Astrocyte (in vitro differentiated cells and primary cell): ENCODE measurements at regions not wholly inside any gene's neighbourhood (a gene's known extent, or its start where the extent isn't known, plus 50 kb on each side); places are given as distances from the start of the nearest gene placed in this dataset.

Source experiments
- DNase-seq: peaks from one replicate; pipeline ENCODE4 v3.0.0-alpha.2; 2010; ENCODE audit warnings: low read depth
- FAIRE-seq: peaks from 2 replicates; lab custom pipeline; 2011; peaks lifted over from hg19 to GRCh38; lab: Jason Lieb, UNC
- H2AFZ ChIP-seq: 2 replicates; pipeline ENCODE4 v1.6.0; 2012; ENCODE audit warnings: low read depth, low read length, inconsistent platforms
- H3K27ac ChIP-seq: 2 replicates; pipeline ENCODE4 v1.5.1; 2011; ENCODE audit warnings: low read depth, low read length, inconsistent platforms
- H3K27me3 ChIP-seq: 2 replicates; pipeline ENCODE4 v1.6.0; 2011; ENCODE audit warnings: low read length, inconsistent platforms; ENCODE audit not compliant: insufficient read depth
- H3K36me3 ChIP-seq: 2 replicates; pipeline ENCODE4 v1.5.1; 2011; ENCODE audit warnings: low read length, inconsistent platforms; ENCODE audit not compliant: insufficient read depth
- H3K4me1 ChIP-seq: 2 replicates; pipeline ENCODE4 v1.5.1; 2011; ENCODE audit warnings: low read length, inconsistent platforms; ENCODE audit not compliant: insufficient read depth
- H3K4me2 ChIP-seq: 2 replicates; pipeline ENCODE4 v1.6.0; 2012; ENCODE audit warnings: low read length, inconsistent platforms
- H3K4me3 ChIP-seq: 2 replicates; pipeline ENCODE4 v1.5.1; 2011; ENCODE audit warnings: low read depth, mild to moderate bottlenecking, low read length, inconsistent platforms; ENCODE audit not compliant: insufficient read depth
- H3K79me2 ChIP-seq: 2 replicates; pipeline ENCODE4 v1.6.0; 2012; ENCODE audit warnings: mild to moderate bottlenecking, low read length, inconsistent platforms; ENCODE audit not compliant: insufficient read depth
- H3K9ac ChIP-seq: 2 replicates; pipeline ENCODE4 v1.6.0; 2012; ENCODE audit warnings: mild to moderate bottlenecking, low read length, inconsistent platforms
- H3K9me3 ChIP-seq: 2 replicates; pipeline ENCODE4 v1.5.1; 2012; ENCODE audit warnings: low read depth, mild to moderate bottlenecking, low read length, inconsistent platforms; ENCODE audit not compliant: insufficient read depth
- H4K20me1 ChIP-seq: 2 replicates; pipeline ENCODE4 v1.6.0; 2012; ENCODE audit warnings: low read length, inconsistent platforms; ENCODE audit not compliant: insufficient read depth
- H3K27ac Mint-ChIP-seq: one replicate; pipeline ENCODE4 v1.8.0; 2021; ENCODE audit warnings: mild to moderate bottlenecking, mixed read lengths; ENCODE audit not compliant: unreplicated experiment
- H3K27me3 Mint-ChIP-seq: one replicate; pipeline ENCODE4 v1.8.0; 2021; ENCODE audit warnings: low read depth, mixed read lengths; ENCODE audit not compliant: unreplicated experiment
- H3K36me3 Mint-ChIP-seq: one replicate; pipeline ENCODE4 v1.8.0; 2021; ENCODE audit warnings: low read depth, mixed read lengths; ENCODE audit not compliant: unreplicated experiment
- H3K4me1 Mint-ChIP-seq: one replicate; pipeline ENCODE4 v1.8.0; 2021; ENCODE audit warnings: low read depth, mixed read lengths; ENCODE audit not compliant: unreplicated experiment
- H3K4me3 Mint-ChIP-seq: one replicate; pipeline ENCODE4 v1.8.0; 2021; ENCODE audit warnings: mild to moderate bottlenecking, moderate library complexity, mixed read lengths; ENCODE audit not compliant: unreplicated experiment
- H3K9me3 Mint-ChIP-seq: one replicate; pipeline ENCODE4 v1.8.0; 2021; ENCODE audit warnings: mild to moderate bottlenecking, mixed read lengths; ENCODE audit not compliant: unreplicated experiment
- CTCF ChIP-seq: IDR thresholded peaks from 2 replicates; pipeline ENCODE4 v1.5.1; 2011; ENCODE audit warnings: low read depth, mild to moderate bottlenecking, inconsistent platforms, low read length, moderate library complexity; ENCODE audit not compliant: insufficient read depth
- EZH2 ChIP-seq: IDR thresholded peaks from 2 replicates; pipeline ENCODE4 v1.6.1; 2012; ENCODE audit warnings: mild to moderate bottlenecking, low read length, inconsistent platforms; ENCODE audit not compliant: insufficient read depth

GRCh38 chr7:56218510-56218909 is 102.3 kb upstream of the NUPR2 start:
- Histone ChIP-seq H4K20me1 (no peaks in the 10 kb centered on the region), H3K4me3 (no peak overlapping the region), H3K36me3 (no peaks in the 10 kb centered on the region), H3K4me1 (no peaks in the 10 kb centered on the region), H2AFZ (no peak overlapping the region), H3K27me3 (no peaks in the 10 kb centered on the region), H3K79me2 (no peaks in the 10 kb centered on the region), H3K9ac (no peak overlapping the region), H3K9me3 (peaks cover 20% of the 10 kb centered on the region), H3K27ac (no peak overlapping the region), H3K4me2 (no peak overlapping the region)
- Mint-ChIP-seq H3K9me3 (peaks cover 13% of the 10 kb centered on the region), H3K27ac (no peak overlapping the region), H3K4me1 (no peaks in the 10 kb centered on the region), H3K4me3 (no peak overlapping the region), H3K36me3 (no peaks in the 10 kb centered on the region), H3K27me3 (no peaks in the 10 kb centered on the region)
- TF ChIP-seq EZH2 (no peak), CTCF (no peak)
- FAIRE-seq: no peak
- no peak for DNase-seq

GRCh38 chr7:56213574-56213973 is 97.4 kb upstream of the NUPR2 start:
- TF ChIP-seq EZH2: no peak
- no peak for TF ChIP-seq CTCF
- Histone ChIP-seq H3K9me3 (peaks cover 12% of the 10 kb centered on the region), H3K4me1 (no peaks in the 10 kb centered on the region), H3K27ac (no peak overlapping the region), H4K20me1 (no peaks in the 10 kb centered on the region), H3K4me2 (no peak overlapping the region), H3K9ac (no peak overlapping the region), H3K27me3 (no peaks in the 10 kb centered on the region), H2AFZ (no peak overlapping the region), H3K36me3 (no peaks in the 10 kb centered on the region), H3K79me2 (no peaks in the 10 kb centered on the region), H3K4me3 (no peak overlapping the region)
- no peak for FAIRE-seq
- H3K27ac Mint-ChIP-seq: no peak overlapping the region
- no peaks in the 10 kb centered on the region for H3K4me1 Mint-ChIP-seq
- H3K27me3 Mint-ChIP-seq: no peaks in the 10 kb centered on the region
- DNase-seq: no peak
- H3K9me3 Mint-ChIP-seq: peaks cover 24% of the 10 kb centered on the region
- H3K4me3 Mint-ChIP-seq: no peak overlapping the region
- H3K36me3 Mint-ChIP-seq: no peaks in the 10 kb centered on the region

GRCh38 chr7:56206420-56206819 is 90.2 kb upstream of the NUPR2 start:
- H3K9me3 Mint-ChIP-seq: peaks cover 10% of the 10 kb centered on the region
- no peak overlapping the region for H3K4me3 Mint-ChIP-seq
- H3K27me3 ChIP-seq: no peaks in the 10 kb centered on the region
- no peak for FAIRE-seq
- H2AFZ ChIP-seq: no peak overlapping the region
- H3K9ac ChIP-seq: no peak overlapping the region
- no peaks in the 10 kb centered on the region for H3K4me1 Mint-ChIP-seq
- no peaks in the 10 kb centered on the region for H3K36me3 Mint-ChIP-seq
- no peak overlapping the region for H3K4me3 ChIP-seq
- no peaks in the 10 kb centered on the region for H3K36me3 ChIP-seq
- TF ChIP-seq EZH2 (no peak), CTCF (no peak)
- H3K27ac ChIP-seq: no peak overlapping the region
- no peaks in the 10 kb centered on the region for H3K27me3 Mint-ChIP-seq
- no peak for DNase-seq
- H3K27ac Mint-ChIP-seq: no peak overlapping the region
- H4K20me1 ChIP-seq: no peaks in the 10 kb centered on the region
- H3K4me1 ChIP-seq: no peaks in the 10 kb centered on the region
- H3K4me2 ChIP-seq: no peak overlapping the region
- no peaks in the 10 kb centered on the region for H3K79me2 ChIP-seq
- H3K9me3 ChIP-seq: no peaks in the 10 kb centered on the region
